Mesendoderm (in vitro differentiated cells): ENCODE measurements at regions not wholly inside any gene's neighbourhood (a gene's known extent, or its start where the extent isn't known, plus 50 kb on each side); places are given as distances from the start of the nearest gene placed in this dataset.
"Not testable (repeated sequence)": the region's sequence is repeated elsewhere in the genome, so short reads cannot be mapped to it uniquely, and the experiment has no call there.

Source experiments
- DNase-seq: peaks from one replicate; pipeline ENCODE4 v3.0.0; 2013
- H2AK5ac ChIP-seq: 2 replicates; pipeline ENCODE4 v1.6.1; 2013; ENCODE audit warnings: low read length, inconsistent platforms
- H2BK120ac ChIP-seq: 2 replicates; pipeline ENCODE4 v1.6.1; 2013; ENCODE audit warnings: low read depth, mild to moderate bottlenecking, low read length, moderate library complexity, mixed read lengths
- H2BK15ac ChIP-seq: replicated peaks from 2 replicates; pipeline ENCODE4 v1.6.1; 2013; ENCODE audit warnings: low read depth, mild to moderate bottlenecking, moderate library complexity
- H2BK5ac ChIP-seq: 2 replicates; pipeline ENCODE4 v1.6.1; 2013; ENCODE audit warnings: low read length, inconsistent platforms
- H3K18ac ChIP-seq: 2 replicates; pipeline ENCODE4 v1.6.1; 2013; ENCODE audit warnings: mild to moderate bottlenecking, low read length, mixed read lengths
- H3K23ac ChIP-seq: one replicate; pipeline ENCODE4 v1.6.1; 2013; ENCODE audit warnings: low read length
- H3K27ac ChIP-seq: 2 replicates; pipeline ENCODE4 v1.5.1; 2013; ENCODE audit warnings: low read depth, mild to moderate bottlenecking, inconsistent platforms, low read length, moderate library complexity
- H3K27me3 ChIP-seq: 2 replicates; pipeline ENCODE4 v1.6.1; 2013; ENCODE audit warnings: low read length, control low read depth, mild to moderate bottlenecking, inconsistent platforms; ENCODE audit not compliant: insufficient read depth, poor library complexity
- H3K36me3 ChIP-seq: 2 replicates; pipeline ENCODE4 v1.6.1; 2013; ENCODE audit warnings: low read length, inconsistent platforms; ENCODE audit not compliant: control insufficient read depth, insufficient read depth
- H3K4ac ChIP-seq: one replicate; pipeline ENCODE4 v1.6.1; 2013; ENCODE audit warnings: low read depth, mild to moderate bottlenecking, low read length, moderate library complexity
- H3K4me1 ChIP-seq: 2 replicates; pipeline ENCODE4 v1.6.1; 2013; ENCODE audit warnings: low read depth, low read length, inconsistent platforms; ENCODE audit not compliant: control insufficient read depth
- H3K4me2 ChIP-seq: 2 replicates; pipeline ENCODE4 v1.6.1; 2013; ENCODE audit warnings: low read length
- H3K4me3 ChIP-seq: 2 replicates; pipeline ENCODE4 v1.5.1; 2013; ENCODE audit warnings: mild to moderate bottlenecking, low read length
- H3K56ac ChIP-seq: one replicate; pipeline ENCODE4 v1.6.1; 2013; ENCODE audit warnings: low read length
- H3K79me1 ChIP-seq: 2 replicates; pipeline ENCODE4 v1.6.1; 2013; ENCODE audit warnings: low read length, inconsistent platforms
- H3K79me2 ChIP-seq: 2 replicates; pipeline ENCODE4 v1.6.1; 2013; ENCODE audit warnings: mild to moderate bottlenecking, low read length; ENCODE audit not compliant: control insufficient read depth, insufficient read depth
- H3K9ac ChIP-seq: 2 replicates; pipeline ENCODE4 v1.6.1; 2013; ENCODE audit warnings: low read length, inconsistent platforms
- H4K5ac ChIP-seq: one replicate; pipeline ENCODE4 v1.6.1; 2013; ENCODE audit warnings: low read length
- H4K8ac ChIP-seq: one replicate; pipeline ENCODE4 v1.6.1; 2013; ENCODE audit warnings: low read depth, mild to moderate bottlenecking, control low read depth, low read length, moderate library complexity
- WGBS: extraction: QIAGEN DNeasy Blood & Tissue Kit; methylation state at CpG from one replicate; pipeline ENCODE4 v1.1.7; 2013; ENCODE audit warnings: low lambda C conversion rate, missing lambda C conversion rate; ENCODE audit not compliant: insufficient coverage; ENCODE audit errors: extremely low coverage; 5-methylcytosine and 5-hydroxymethylcytosine counted together

GRCh38 chr18:73528066-73528465 lies 619.6 kb downstream of the FBXO15 start:
- no peak for DNase-seq
- H2AK5ac ChIP-seq = no peak overlapping the region
- H3K79me1 ChIP-seq = no peaks in the 10 kb centered on the region
- no peak overlapping the region for H4K8ac ChIP-seq
- no peak overlapping the region for H2BK120ac ChIP-seq
- H3K23ac ChIP-seq = no peak overlapping the region
- H3K4me1 ChIP-seq = no peaks in the 10 kb centered on the region
- H3K4me2 ChIP-seq = no peak overlapping the region
- H4K5ac ChIP-seq = no peak overlapping the region
- H3K36me3 ChIP-seq = no peaks in the 10 kb centered on the region
- no CpG with 5 or more reads among the region's 7 CpGs for WGBS
- no peaks in the 10 kb centered on the region for H3K79me2 ChIP-seq
- no peak overlapping the region for H3K4ac ChIP-seq
- H3K27ac ChIP-seq = no peak overlapping the region
- no peak overlapping the region for H3K18ac ChIP-seq
- no peak overlapping the region for H3K9ac ChIP-seq
- H3K56ac ChIP-seq = no peak overlapping the region
- H3K27me3 ChIP-seq = no peaks in the 10 kb centered on the region
- H2BK15ac ChIP-seq = no peak overlapping the region
- no peak overlapping the region for H2BK5ac ChIP-seq
- H3K4me3 ChIP-seq = no peak overlapping the region

DNA sequence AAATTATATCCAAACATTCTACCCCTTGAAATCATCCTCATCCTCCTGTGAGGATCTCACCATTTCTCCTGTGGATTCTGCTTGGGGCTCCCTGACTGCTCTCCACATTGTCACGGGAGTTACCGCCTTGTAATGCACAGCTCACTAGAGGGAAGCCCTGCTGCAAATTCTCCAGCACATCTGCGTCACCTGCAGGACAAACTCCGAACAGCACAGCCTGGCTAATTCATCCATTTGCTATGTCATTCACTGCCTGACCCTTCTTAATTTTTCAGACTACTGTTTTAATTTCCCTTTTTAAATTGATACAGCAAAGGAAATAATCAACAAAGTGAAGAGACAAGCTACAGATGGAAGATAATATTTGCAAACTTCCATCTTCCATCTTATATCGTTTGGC lies 627.4 kb downstream of the FBXO15 start:
- H2AK5ac ChIP-seq = no peak overlapping the region
- no CpG with 5 or more reads among the region's 5 CpGs for WGBS
- H4K8ac ChIP-seq = no peak overlapping the region
- H2BK5ac ChIP-seq = no peak overlapping the region
- no peak overlapping the region for H3K23ac ChIP-seq
- H3K4me3 ChIP-seq = no peak overlapping the region
- H2BK120ac ChIP-seq = no peak overlapping the region
- H3K4me2 ChIP-seq = no peak overlapping the region
- no peaks in the 10 kb centered on the region for H3K27me3 ChIP-seq
- H3K9ac ChIP-seq = no peak overlapping the region
- no peak overlapping the region for H4K5ac ChIP-seq
- no peak overlapping the region for H3K27ac ChIP-seq
- H3K79me1 ChIP-seq = no peaks in the 10 kb centered on the region
- peak; percentile 75 for DNase-seq
- H3K56ac ChIP-seq = no peak overlapping the region
- no peaks in the 10 kb centered on the region for H3K4me1 ChIP-seq
- no peak overlapping the region for H3K4ac ChIP-seq
- no peak overlapping the region for H2BK15ac ChIP-seq
- no peaks in the 10 kb centered on the region for H3K79me2 ChIP-seq
- no peaks in the 10 kb centered on the region for H3K36me3 ChIP-seq
- no peak overlapping the region for H3K18ac ChIP-seq

GRCh38 chr18:73516056-73516455 lies 631.6 kb downstream of the FBXO15 start:
- H3K79me2 ChIP-seq, H2BK120ac ChIP-seq, H3K4ac ChIP-seq, H3K56ac ChIP-seq, H3K27me3 ChIP-seq, H3K18ac ChIP-seq, H3K79me1 ChIP-seq, H4K5ac ChIP-seq, H3K4me3 ChIP-seq, H2BK15ac ChIP-seq, H3K9ac ChIP-seq, H3K27ac ChIP-seq, H2AK5ac ChIP-seq, H3K4me1 ChIP-seq, DNase-seq, H4K8ac ChIP-seq, H3K4me2 ChIP-seq, H3K36me3 ChIP-seq, H3K23ac ChIP-seq, H2BK5ac ChIP-seq: not testable (repeated sequence)
- WGBS = no CpG with 5 or more reads among the region's 2 CpGs

DNA sequence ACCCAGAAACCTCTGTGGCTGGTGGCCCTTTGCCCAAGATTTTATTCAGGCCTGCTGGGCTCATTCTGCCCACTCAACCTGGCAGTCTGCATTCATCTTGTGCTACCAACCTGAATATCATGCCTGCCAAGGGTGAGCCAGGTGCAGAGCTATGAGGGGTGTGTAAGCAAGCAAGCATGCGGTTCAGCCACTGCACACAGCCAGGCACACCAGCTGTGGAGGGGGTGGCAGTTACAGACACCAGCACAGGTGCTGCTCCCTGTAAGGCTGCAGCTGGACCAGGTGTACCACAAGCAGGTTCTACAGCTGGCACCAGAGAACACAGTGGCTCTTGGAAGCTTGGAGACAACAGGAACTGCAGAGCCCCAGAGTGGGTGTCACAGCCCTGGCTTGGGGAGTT lies 633.2 kb downstream of the FBXO15 start:
- no peak overlapping the region for H3K9ac ChIP-seq
- no peak overlapping the region for H3K4me2 ChIP-seq
- H3K56ac ChIP-seq = no peak overlapping the region
- H3K79me2 ChIP-seq = no peaks in the 10 kb centered on the region
- no peak overlapping the region for H4K8ac ChIP-seq
- no peak overlapping the region for H2BK5ac ChIP-seq
- no peak overlapping the region for H2AK5ac ChIP-seq
- H3K4ac ChIP-seq = no peak overlapping the region
- H4K5ac ChIP-seq = no peak overlapping the region
- DNase-seq = no peak
- no peak overlapping the region for H2BK120ac ChIP-seq
- no peaks in the 10 kb centered on the region for H3K27me3 ChIP-seq
- no peaks in the 10 kb centered on the region for H3K36me3 ChIP-seq
- no CpG with 5 or more reads among the region's 1 CpG for WGBS
- no peak overlapping the region for H3K18ac ChIP-seq
- H3K4me3 ChIP-seq = no peak overlapping the region
- H2BK15ac ChIP-seq = no peak overlapping the region
- no peaks in the 10 kb centered on the region for H3K4me1 ChIP-seq
- H3K79me1 ChIP-seq = no peaks in the 10 kb centered on the region
- H3K27ac ChIP-seq = no peak overlapping the region
- H3K23ac ChIP-seq = no peak overlapping the region

DNA sequence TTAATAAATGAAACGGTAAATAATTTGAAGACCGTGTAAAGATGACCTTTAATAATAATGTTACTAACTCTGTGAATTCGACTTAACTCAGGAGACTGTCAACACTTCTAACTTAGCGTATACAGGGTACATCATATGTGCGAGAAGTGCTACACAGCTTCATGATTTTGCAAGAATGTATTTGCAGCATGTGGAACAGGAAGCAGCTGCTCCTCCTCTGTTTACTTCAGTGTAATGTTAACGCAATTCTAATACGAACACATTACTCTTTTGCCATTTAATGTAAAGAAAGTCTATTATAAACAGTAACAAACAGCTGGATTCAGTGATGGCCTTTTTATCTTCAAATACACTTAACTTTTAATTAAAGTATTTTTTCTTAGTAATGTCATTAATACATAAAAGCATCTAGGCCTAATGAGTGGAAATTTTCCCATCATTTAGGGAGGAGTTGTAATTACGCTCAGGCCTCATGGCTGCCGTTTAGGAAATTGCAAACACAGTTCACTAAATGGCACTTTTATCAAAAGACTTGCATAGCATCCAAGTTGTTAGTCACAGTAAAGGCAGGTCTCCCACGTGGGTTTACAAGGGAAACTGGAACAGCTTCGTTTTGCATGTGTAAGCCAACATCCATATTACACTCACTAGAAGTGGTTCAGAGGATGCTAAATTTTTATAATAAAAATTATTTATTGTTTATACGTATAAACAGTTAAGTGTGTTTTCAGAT lies 635.7 kb downstream of the FBXO15 start:
- Histone ChIP-seq H3K4ac (no peak overlapping the region), H4K8ac (no peak overlapping the region), H2BK120ac (no peak overlapping the region), H3K56ac (no peak overlapping the region), H2AK5ac (no peak overlapping the region), H3K9ac (no peak overlapping the region), H3K79me1 (no peaks in the 10 kb centered on the region), H3K18ac (no peak overlapping the region), H3K4me1 (no peaks in the 10 kb centered on the region), H3K27me3 (no peaks in the 10 kb centered on the region), H3K4me3 (no peak overlapping the region), H3K36me3 (no peaks in the 10 kb centered on the region), H3K79me2 (no peaks in the 10 kb centered on the region), H2BK5ac (no peak overlapping the region), H3K4me2 (no peak overlapping the region), H3K23ac (no peak overlapping the region), H3K27ac (no peak overlapping the region), H4K5ac (no peak overlapping the region), H2BK15ac (no peak overlapping the region)
- no CpG with 5 or more reads among the region's 12 CpGs for WGBS
- no peak for DNase-seq

- Histone ChIP-seq H2AK5ac (no peak overlapping the region), H3K27me3 (no peaks in the 10 kb centered on the region), H3K4me2 (no peak overlapping the region), H3K79me2 (no peaks in the 10 kb centered on the region), H2BK5ac (no peak overlapping the region), H3K27ac (no peak overlapping the region), H2BK15ac (no peak overlapping the region), H3K56ac (no peak overlapping the region), H3K36me3 (no peaks in the 10 kb centered on the region), H3K23ac (no peak overlapping the region), H3K4ac (no peak overlapping the region), H3K79me1 (no peaks in the 10 kb centered on the region), H4K8ac (no peak overlapping the region), H2BK120ac (no peak overlapping the region), H3K18ac (no peak overlapping the region), H3K4me1 (no peaks in the 10 kb centered on the region), H3K4me3 (no peak overlapping the region), H3K9ac (no peak overlapping the region), H4K5ac (no peak overlapping the region)
- DNase-seq = no peak
- WGBS = no CpG with 5 or more reads among the region's 2 CpGs
Measured at GRCh38 chr18:73509460-73509859, 638.2 kb downstream of the FBXO15 start.
